ENCODE measurements at regions not wholly inside any gene's neighbourhood (a gene's known extent, or its start where the extent isn't known, plus 50 kb on each side); places are given as distances from the start of the nearest gene placed in this dataset.

- no peak for ATAC-seq
- no peak for TF ChIP-seq CREB5 (CRISPR knock-in tag; IDR thresholded peaks at IDR 0.05; ENCODE audit: low read depth)
- TF ChIP-seq ARNTL (CRISPR knock-in tag; IDR thresholded peaks at IDR 0.05; ENCODE audit: borderline replicate concordance, low read depth) = no peak
- no peak for TF ChIP-seq ZNF8 (CRISPR knock-in tag; IDR thresholded peaks at IDR 0.05)
- no peak for TF ChIP-seq CSDC2 (CRISPR knock-in tag; IDR thresholded peaks at IDR 0.05)
- TF ChIP-seq CSRNP3 (CRISPR knock-in tag; IDR thresholded peaks at IDR 0.05) = no peak
Measured at GRCh38 chr18:77657651-77658298, 408.1 kb downstream of the GALR1 start.

- TF ChIP-seq BACH2 (CRISPR knock-in tag; IDR thresholded peaks at IDR 0.05; ENCODE audit: borderline replicate concordance) (no peak), GLIS3 (CRISPR knock-in tag; IDR thresholded peaks at IDR 0.05) (no peak), ZNF70 (CRISPR knock-in tag; IDR thresholded peaks at IDR 0.05) (no peak), TSHZ2 (CRISPR knock-in tag; IDR thresholded peaks at IDR 0.05) (no peak), RARB (CRISPR knock-in tag; IDR thresholded peaks at IDR 0.05) (no peak), CSRNP3 (CRISPR knock-in tag; IDR thresholded peaks at IDR 0.05) (no peak), ZNF565 (CRISPR knock-in tag; conservative IDR thresholded peaks at IDR 0.05; ENCODE audit: low read depth) (no peak), SNAI2 (CRISPR knock-in tag; IDR thresholded peaks at IDR 0.05) (no peak), ZNF8 (CRISPR knock-in tag; IDR thresholded peaks at IDR 0.05) (no peak), OSR1 (CRISPR knock-in tag; IDR thresholded peaks at IDR 0.05) (no peak), PATZ1 (CRISPR knock-in tag; IDR thresholded peaks at IDR 0.05; ENCODE audit: borderline replicate concordance) (no peak), PPARA (CRISPR knock-in tag; IDR thresholded peaks at IDR 0.05; ENCODE audit: borderline replicate concordance) (no peak), ZC3H10 (CRISPR knock-in tag; IDR thresholded peaks at IDR 0.05) (no peak), ARNTL (CRISPR knock-in tag; IDR thresholded peaks at IDR 0.05; ENCODE audit: borderline replicate concordance, low read depth) (no peak), TOX (CRISPR knock-in tag; IDR thresholded peaks at IDR 0.05; ENCODE audit: borderline replicate concordance) (no peak), CSDC2 (CRISPR knock-in tag; IDR thresholded peaks at IDR 0.05) (no peak), TCF4 (CRISPR knock-in tag; IDR thresholded peaks at IDR 0.05; ENCODE audit: borderline replicate concordance) (no peak), CREB5 (CRISPR knock-in tag; IDR thresholded peaks at IDR 0.05; ENCODE audit: low read depth) (no peak)
- ATAC-seq = no peak
Measured at GRCh38 chr18:77658299-77658662, 408.6 kb downstream of the GALR1 start.
